ENCODE measurements at regions not wholly inside any gene's neighbourhood (a gene's known extent, or its start where the extent isn't known, plus 50 kb on each side); places are given as distances from the start of the nearest gene placed in this dataset.

GRCh38 chr14:101233021-101233366 is 328.3 kb upstream of the DIO3 start:
- Histone ChIP-seq H3K4me3 (no peak overlapping the region), H3K36me3 (no peaks in the 10 kb centered on the region), H3K4me1 (no peaks in the 10 kb centered on the region), H3K9me3 (no peaks in the 10 kb centered on the region), H3K27me3 (no peaks in the 10 kb centered on the region), H3K27ac (no peak overlapping the region)
- TF ChIP-seq, protein P1, sequence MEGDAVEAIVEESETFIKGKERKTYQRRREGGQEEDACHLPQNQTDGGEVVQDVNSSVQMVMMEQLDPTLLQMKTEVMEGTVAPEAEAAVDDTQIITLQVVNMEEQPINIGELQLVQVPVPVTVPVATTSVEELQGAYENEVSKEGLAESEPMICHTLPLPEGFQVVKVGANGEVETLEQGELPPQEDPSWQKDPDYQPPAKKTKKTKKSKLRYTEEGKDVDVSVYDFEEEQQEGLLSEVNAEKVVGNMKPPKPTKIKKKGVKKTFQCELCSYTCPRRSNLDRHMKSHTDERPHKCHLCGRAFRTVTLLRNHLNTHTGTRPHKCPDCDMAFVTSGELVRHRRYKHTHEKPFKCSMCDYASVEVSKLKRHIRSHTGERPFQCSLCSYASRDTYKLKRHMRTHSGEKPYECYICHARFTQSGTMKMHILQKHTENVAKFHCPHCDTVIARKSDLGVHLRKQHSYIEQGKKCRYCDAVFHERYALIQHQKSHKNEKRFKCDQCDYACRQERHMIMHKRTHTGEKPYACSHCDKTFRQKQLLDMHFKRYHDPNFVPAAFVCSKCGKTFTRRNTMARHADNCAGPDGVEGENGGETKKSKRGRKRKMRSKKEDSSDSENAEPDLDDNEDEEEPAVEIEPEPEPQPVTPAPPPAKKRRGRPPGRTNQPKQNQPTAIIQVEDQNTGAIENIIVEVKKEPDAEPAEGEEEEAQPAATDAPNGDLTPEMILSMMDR (IDR thresholded peaks at IDR 0.05): no peak
- TF ChIP-seq POLR2A (IDR thresholded peaks at IDR 0.05) (no peak), POLR2AphosphoS5 (IDR thresholded peaks at IDR 0.05; ENCODE audit: insufficient read depth in 1 of 2, low read depth in 1 of 2) (no peak)
- DNase-seq (ENCODE audit: extremely low spot score in 2 of 2): no peak
- intact Hi-C loops (cut with DNase I): loop anchor here (10.0 kb wide), 1 partner anchor 392 kb away; no protein-coding TSS in a partner anchor

- intact Hi-C loops (cut with DNase I): loop anchor here (10.0 kb wide), 1 partner anchor 391 kb away; no protein-coding TSS in a partner anchor
- H3K4me3 ChIP-seq: no peak overlapping the region
- no peaks in the 10 kb centered on the region for H3K36me3 ChIP-seq
- H3K4me1 ChIP-seq: no peaks in the 10 kb centered on the region
- no peaks in the 10 kb centered on the region for H3K9me3 ChIP-seq
- DNase-seq (ENCODE audit: extremely low spot score in 2 of 2): no peak
- H3K27me3 ChIP-seq: no peaks in the 10 kb centered on the region
- no peak overlapping the region for H3K27ac ChIP-seq
- TF ChIP-seq, protein P1 (IDR thresholded peaks at IDR 0.05): no peak
These were observed 327.9 kb upstream of the DIO3 start for GRCh38 chr14:101233391-101233790.

- H3K9me3 ChIP-seq: no peaks in the 10 kb centered on the region
- H3K4me1 ChIP-seq: no peaks in the 10 kb centered on the region
- no peak overlapping the region for H3K27ac ChIP-seq
- DNase-seq (ENCODE audit: extremely low spot score in 2 of 2): no peak
- no peaks in the 10 kb centered on the region for H3K36me3 ChIP-seq
- intact Hi-C loops (cut with DNase I): loop anchor here (10.0 kb wide), 1 partner anchor 391 kb away; no protein-coding TSS in a partner anchor
- TF ChIP-seq POLR2A (IDR thresholded peaks at IDR 0.05) (no peak), POLR2AphosphoS5 (IDR thresholded peaks at IDR 0.05; ENCODE audit: insufficient read depth in 1 of 2, low read depth in 1 of 2) (no peak)
- TF ChIP-seq, protein P1 (IDR thresholded peaks at IDR 0.05): no peak
- H3K4me3 ChIP-seq: no peak overlapping the region
- H3K27me3 ChIP-seq: no peaks in the 10 kb centered on the region
These were observed 327.5 kb upstream of the DIO3 start for GRCh38 chr14:101233808-101234207.

- Histone ChIP-seq H3K36me3 (no peaks in the 10 kb centered on the region), H3K27ac (no peak overlapping the region), H3K9me3 (no peaks in the 10 kb centered on the region), H3K4me1 (no peaks in the 10 kb centered on the region), H3K4me3 (no peak overlapping the region), H3K27me3 (no peaks in the 10 kb centered on the region)
- no peak for DNase-seq (ENCODE audit: extremely low spot score in 2 of 2)
- intact Hi-C loops (cut with DNase I): loop anchor here (10.0 kb wide), 1 partner anchor 390 kb away; no protein-coding TSS in a partner anchor
- TF ChIP-seq POLR2A (IDR thresholded peaks at IDR 0.05) (no peak), POLR2AphosphoS5 (IDR thresholded peaks at IDR 0.05; ENCODE audit: insufficient read depth in 1 of 2, low read depth in 1 of 2) (no peak)
- TF ChIP-seq, protein P1 (IDR thresholded peaks at IDR 0.05): no peak
These were observed 326.9 kb upstream of the DIO3 start for GRCh38 chr14:101234244-101234937.

DNA sequence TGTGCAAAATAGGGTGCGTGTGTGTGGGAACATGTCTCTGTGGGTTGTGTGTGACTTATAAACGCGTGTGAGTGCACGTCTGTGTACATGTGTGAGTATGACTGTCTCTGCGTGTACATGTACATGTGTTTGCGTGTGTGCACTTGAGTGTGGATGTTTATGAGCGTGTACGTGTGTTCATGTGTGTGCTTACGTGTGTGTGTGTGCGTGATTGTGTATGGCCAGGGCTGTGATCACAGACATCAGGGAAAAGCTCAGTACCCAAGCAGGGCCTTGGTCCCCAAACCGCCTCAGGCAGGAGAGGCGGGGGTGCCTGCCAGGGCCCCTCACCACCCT is 326.3 kb upstream of the DIO3 start:
- intact Hi-C loops (cut with DNase I): loop anchor here (10.0 kb wide), 1 partner anchor 390 kb away; no protein-coding TSS in a partner anchor
- TF ChIP-seq POLR2A (IDR thresholded peaks at IDR 0.05) (no peak), POLR2AphosphoS5 (IDR thresholded peaks at IDR 0.05; ENCODE audit: insufficient read depth in 1 of 2, low read depth in 1 of 2) (no peak)
- TF ChIP-seq, protein P1 (IDR thresholded peaks at IDR 0.05): no peak
- H3K4me1 ChIP-seq: no peaks in the 10 kb centered on the region

More for the DNA sequence above, 326.3 kb upstream of the DIO3 start:
- H3K27me3 ChIP-seq: no peaks in the 10 kb centered on the region
- no peak overlapping the region for H3K27ac ChIP-seq
- no peak for DNase-seq (ENCODE audit: extremely low spot score in 2 of 2)
- no peaks in the 10 kb centered on the region for H3K36me3 ChIP-seq
- no peaks in the 10 kb centered on the region for H3K9me3 ChIP-seq
- H3K4me3 ChIP-seq: no peak overlapping the region

Data from vagina (tissue), 2 donors.